DND-41 (cell line): ENCODE measurements at regions not wholly inside any gene's neighbourhood (a gene's known extent, or its start where the extent isn't known, plus 50 kb on each side); places are given as distances from the start of the nearest gene placed in this dataset.

ENCODE experiments used
- EZH2 ChIP-seq: IDR thresholded peaks from 3 replicates; pipeline ENCODE4 v1.6.1; 2012; ENCODE audit warnings: borderline replicate concordance, low read depth, mild to moderate bottlenecking, moderate library complexity, low read length, inconsistent platforms; ENCODE audit not compliant: severe bottlenecking
- TF ChIP-seq, protein P1 (sequence below): IDR thresholded peaks from 2 replicates; pipeline ENCODE4 v1.5.1; 2012; ENCODE audit warnings: borderline replicate concordance, low read length, moderate library complexity, mild to moderate bottlenecking; ENCODE audit not compliant: poor library complexity, severe bottlenecking; ENCODE audit errors: extremely low read depth

DNA sequence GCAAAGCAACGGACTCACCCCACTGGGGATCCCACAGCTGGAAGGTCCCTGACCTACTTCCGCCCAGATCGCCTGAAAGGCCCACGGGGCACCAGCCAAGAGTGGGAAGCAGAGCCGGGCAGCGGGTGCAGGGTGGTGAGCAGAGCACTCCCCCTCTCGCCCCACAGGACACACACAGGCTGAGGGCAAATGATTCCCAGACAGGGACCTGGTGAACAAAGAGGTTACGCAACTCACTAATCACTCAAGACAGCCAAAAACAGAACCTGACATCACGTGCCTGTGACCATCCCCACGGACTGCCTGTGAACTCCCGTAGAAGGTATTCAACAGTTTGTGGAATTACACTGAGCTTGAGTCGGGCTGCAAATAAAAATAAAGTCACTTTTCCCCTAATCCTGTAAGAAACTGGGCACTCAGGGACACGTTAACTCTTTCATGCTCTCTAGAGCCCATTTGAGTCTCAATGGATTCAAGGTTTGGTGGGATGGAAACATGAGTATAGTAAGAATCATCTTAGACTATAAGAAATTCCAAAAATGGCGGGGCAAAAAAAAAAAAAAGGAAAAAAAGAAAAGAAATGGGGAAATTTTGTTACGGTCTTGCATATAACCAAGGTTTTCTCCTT is 396.1 kb downstream of the SOX9 start:
- TF ChIP-seq, protein P1, sequence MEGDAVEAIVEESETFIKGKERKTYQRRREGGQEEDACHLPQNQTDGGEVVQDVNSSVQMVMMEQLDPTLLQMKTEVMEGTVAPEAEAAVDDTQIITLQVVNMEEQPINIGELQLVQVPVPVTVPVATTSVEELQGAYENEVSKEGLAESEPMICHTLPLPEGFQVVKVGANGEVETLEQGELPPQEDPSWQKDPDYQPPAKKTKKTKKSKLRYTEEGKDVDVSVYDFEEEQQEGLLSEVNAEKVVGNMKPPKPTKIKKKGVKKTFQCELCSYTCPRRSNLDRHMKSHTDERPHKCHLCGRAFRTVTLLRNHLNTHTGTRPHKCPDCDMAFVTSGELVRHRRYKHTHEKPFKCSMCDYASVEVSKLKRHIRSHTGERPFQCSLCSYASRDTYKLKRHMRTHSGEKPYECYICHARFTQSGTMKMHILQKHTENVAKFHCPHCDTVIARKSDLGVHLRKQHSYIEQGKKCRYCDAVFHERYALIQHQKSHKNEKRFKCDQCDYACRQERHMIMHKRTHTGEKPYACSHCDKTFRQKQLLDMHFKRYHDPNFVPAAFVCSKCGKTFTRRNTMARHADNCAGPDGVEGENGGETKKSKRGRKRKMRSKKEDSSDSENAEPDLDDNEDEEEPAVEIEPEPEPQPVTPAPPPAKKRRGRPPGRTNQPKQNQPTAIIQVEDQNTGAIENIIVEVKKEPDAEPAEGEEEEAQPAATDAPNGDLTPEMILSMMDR = no peak
- TF ChIP-seq EZH2 = no peak
